Ectodermal cell (in vitro differentiated cells): ENCODE measurements at regions not wholly inside any gene's neighbourhood (a gene's known extent, or its start where the extent isn't known, plus 50 kb on each side); places are given as distances from the start of the nearest gene placed in this dataset.

Experiments
- H3K27ac ChIP-seq: 2 replicates; pipeline ENCODE4 v1.7.0; 2013; ENCODE audit warnings: mild to moderate bottlenecking, low read depth, low read length; ENCODE audit not compliant: insufficient read depth, poor library complexity, severe bottlenecking
- H3K27me3 ChIP-seq: 2 replicates; pipeline ENCODE4 v1.7.0; 2013; ENCODE audit warnings: mild to moderate bottlenecking, low read length; ENCODE audit not compliant: insufficient read depth, control insufficient read depth, poor library complexity, severe bottlenecking
- H3K36me3 ChIP-seq: one replicate; pipeline ENCODE4 v1.7.0; 2013; ENCODE audit warnings: low read length; ENCODE audit not compliant: control insufficient read depth, insufficient read depth
- H3K4me1 ChIP-seq: one replicate; pipeline ENCODE4 v1.7.0; 2013; ENCODE audit warnings: low read length; ENCODE audit not compliant: control insufficient read depth, insufficient read depth
- H3K4me3 ChIP-seq: 2 replicates; pipeline ENCODE4 v1.7.0; 2013; ENCODE audit warnings: low read depth, low read length, control low read depth; ENCODE audit not compliant: insufficient read depth
- H3K9me3 ChIP-seq: 2 replicates; pipeline ENCODE4 v1.7.0; 2013; ENCODE audit warnings: mild to moderate bottlenecking, low read length, moderate library complexity; ENCODE audit not compliant: control insufficient read depth
- WGBS, 2 experiments: methylation state at CpG; one replicate each; pipeline ENCODE4 v1.1.7; 2013; ENCODE audit warnings: missing lambda C conversion rate in 2 of 2; 5-methylcytosine and 5-hydroxymethylcytosine counted together

GRCh38 chr6:1023229-1023628 is 288.7 kb upstream of the FOXQ1 start:
- WGBS, 2 experiments: 89 to 92% methylated on average over 4 of the region's 4 CpGs
- Histone ChIP-seq H3K9me3 (no peaks in the 10 kb centered on the region), H3K27me3 (peaks cover 4% of the 10 kb centered on the region), H3K4me3 (no peak overlapping the region), H3K36me3 (no peaks in the 10 kb centered on the region), H3K27ac (no peak overlapping the region), H3K4me1 (no peaks in the 10 kb centered on the region)

GRCh38 chr6:1022719-1023118 is 289.2 kb upstream of the FOXQ1 start:
- WGBS, 2 experiments: 96% methylated on average over 2 of the region's 2 CpGs
- no peaks in the 10 kb centered on the region for H3K36me3 ChIP-seq
- no peaks in the 10 kb centered on the region for H3K4me1 ChIP-seq
- H3K27me3 ChIP-seq: peaks cover 4% of the 10 kb centered on the region
- no peak overlapping the region for H3K4me3 ChIP-seq
- no peak overlapping the region for H3K27ac ChIP-seq
- no peaks in the 10 kb centered on the region for H3K9me3 ChIP-seq

GRCh38 chr6:1020837-1021236 is 291.1 kb upstream of the FOXQ1 start:
- no peaks in the 10 kb centered on the region for H3K36me3 ChIP-seq
- WGBS, 2 experiments: 84 to 91% methylated on average over 2 of the region's 2 CpGs
- H3K27me3 ChIP-seq: no peaks in the 10 kb centered on the region
- H3K4me1 ChIP-seq: no peaks in the 10 kb centered on the region
- no peaks in the 10 kb centered on the region for H3K9me3 ChIP-seq
- no peak overlapping the region for H3K4me3 ChIP-seq
- no peak overlapping the region for H3K27ac ChIP-seq

- Histone ChIP-seq H3K9me3 (no peaks in the 10 kb centered on the region), H3K4me1 (no peaks in the 10 kb centered on the region), H3K36me3 (no peaks in the 10 kb centered on the region), H3K27me3 (no peaks in the 10 kb centered on the region), H3K27ac (no peak overlapping the region), H3K4me3 (no peak overlapping the region)
- WGBS, 2 experiments: 92 to 95% methylated on average over 6 of the region's 6 CpGs
Measured at GRCh38 chr6:1020133-1020532, 291.8 kb upstream of the FOXQ1 start.

GRCh38 chr6:1018041-1018440 is 293.9 kb upstream of the FOXQ1 start:
- Histone ChIP-seq H3K4me1 (no peaks in the 10 kb centered on the region), H3K9me3 (no peaks in the 10 kb centered on the region)
- 87 to 95% methylated on average over 3 of the region's 3 CpGs for WGBS, 2 experiments

GRCh38 chr6:1016329-1017302 is 295.3 kb upstream of the FOXQ1 start:
- no peak overlapping the region for H3K27ac ChIP-seq
- no peaks in the 10 kb centered on the region for H3K4me1 ChIP-seq
- H3K27me3 ChIP-seq: no peaks in the 10 kb centered on the region
- no peaks in the 10 kb centered on the region for H3K9me3 ChIP-seq
- H3K36me3 ChIP-seq: no peaks in the 10 kb centered on the region
- no peak overlapping the region for H3K4me3 ChIP-seq
- WGBS, 2 experiments: 89 to 93% methylated on average over 18 of the region's 18 CpGs

More at GRCh38 chr6:1018041-1018440, 293.9 kb upstream of the FOXQ1 start:
- Histone ChIP-seq H3K27me3 (no peaks in the 10 kb centered on the region), H3K4me3 (no peak overlapping the region), H3K36me3 (no peaks in the 10 kb centered on the region), H3K27ac (no peak overlapping the region)

GRCh38 chr6:1015825-1016224 is 296.1 kb upstream of the FOXQ1 start:
- H3K27ac ChIP-seq: no peak overlapping the region
- no peaks in the 10 kb centered on the region for H3K27me3 ChIP-seq
- H3K4me3 ChIP-seq: no peak overlapping the region
- H3K36me3 ChIP-seq: no peaks in the 10 kb centered on the region
- no peaks in the 10 kb centered on the region for H3K9me3 ChIP-seq
- H3K4me1 ChIP-seq: no peaks in the 10 kb centered on the region

GRCh38 chr6:1014431-1014807 is 297.5 kb upstream of the FOXQ1 start:
- Histone ChIP-seq H3K27me3 (no peaks in the 10 kb centered on the region), H3K27ac (no peak overlapping the region), H3K9me3 (no peaks in the 10 kb centered on the region), H3K4me1 (no peaks in the 10 kb centered on the region), H3K4me3 (no peak overlapping the region), H3K36me3 (no peaks in the 10 kb centered on the region)
- WGBS, 2 experiments: 62 to 79% methylated on average over 2 of the region's 2 CpGs

- Histone ChIP-seq H3K27ac (no peak overlapping the region), H3K36me3 (no peaks in the 10 kb centered on the region), H3K4me1 (no peaks in the 10 kb centered on the region), H3K9me3 (no peaks in the 10 kb centered on the region), H3K4me3 (no peak overlapping the region), H3K27me3 (no peaks in the 10 kb centered on the region)
- 92 to 93% methylated on average over 7 of the region's 7 CpGs for WGBS, 2 experiments
Measured at GRCh38 chr6:1013656-1014430, 298.1 kb upstream of the FOXQ1 start.

- 91 to 93% methylated on average over 1 of the region's 1 CpG for WGBS, 2 experiments
- Histone ChIP-seq H3K4me3 (no peak overlapping the region), H3K9me3 (no peaks in the 10 kb centered on the region), H3K27ac (no peak overlapping the region), H3K36me3 (no peaks in the 10 kb centered on the region), H3K27me3 (no peaks in the 10 kb centered on the region), H3K4me1 (no peaks in the 10 kb centered on the region)
Measured at GRCh38 chr6:1009103-1009502, 302.8 kb upstream of the FOXQ1 start.
